ENCODE measurements at regions not wholly inside any gene's neighbourhood (a gene's known extent, or its start where the extent isn't known, plus 50 kb on each side); places are given as distances from the start of the nearest gene placed in this dataset. TPM values are rescaled to one million over a fixed set of nuclear protein-coding genes. Genes with fewer than 3 reads are reported as not detected.

DNA sequence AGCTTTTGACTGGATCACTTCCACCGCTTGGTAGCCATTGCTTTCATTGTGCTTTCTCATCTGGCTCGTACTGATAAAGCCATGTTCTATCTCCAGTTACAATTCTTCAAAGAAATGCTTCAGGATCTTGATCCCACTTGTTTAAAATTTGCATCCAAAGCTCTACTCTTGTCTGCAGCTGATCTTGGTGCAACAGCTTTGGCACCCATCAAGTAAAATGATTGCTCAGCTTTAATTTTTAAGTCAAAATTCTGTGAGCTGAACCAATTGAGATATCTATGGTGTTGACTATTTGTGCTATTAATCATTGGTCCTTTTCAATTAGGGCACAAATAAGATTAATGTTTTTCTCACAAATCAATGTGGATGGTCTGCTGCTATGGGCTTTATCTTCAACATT lies 54.8 kb upstream of the DUSP10 start:
- H3K4me1 ChIP-seq (ENCODE audit: control insufficient read depth, insufficient read depth, low read length): no peaks in the 10 kb centered on the region
- no peaks in the 10 kb centered on the region for H3K27me3 ChIP-seq (ENCODE audit: control insufficient read depth, insufficient read depth, low read length)
- no peak overlapping the region for H3K4me3 ChIP-seq (ENCODE audit: low read depth, low read length)
- H3K9me3 ChIP-seq (ENCODE audit: control insufficient read depth, insufficient read depth, low read length): no peaks in the 10 kb centered on the region
- 90% methylated on average over 2 of the region's 2 CpGs for WGBS (ENCODE audit: insufficient coverage)
- no peaks in the 10 kb centered on the region for H3K36me3 ChIP-seq (ENCODE audit: control insufficient read depth, insufficient read depth, low read length)
- DNase-seq (ENCODE audit: low read depth in 4 of 6, low spot score in 6 of 6): no peak
- no peak overlapping the region for H3K27ac ChIP-seq (ENCODE audit: low read depth, low read length)

GRCh38 chr1:221795380-221795779 lies 53.5 kb upstream of the DUSP10 start:
- Histone ChIP-seq H3K36me3 (ENCODE audit: control insufficient read depth, insufficient read depth, low read length) (no peaks in the 10 kb centered on the region), H3K27ac (ENCODE audit: low read depth, low read length) (no peak overlapping the region), H3K9me3 (ENCODE audit: control insufficient read depth, insufficient read depth, low read length) (no peaks in the 10 kb centered on the region), H3K4me3 (ENCODE audit: low read depth, low read length) (no peak overlapping the region), H3K27me3 (ENCODE audit: control insufficient read depth, insufficient read depth, low read length) (no peaks in the 10 kb centered on the region), H3K4me1 (ENCODE audit: control insufficient read depth, insufficient read depth, low read length) (no peaks in the 10 kb centered on the region)
- DNase-seq (ENCODE audit: low read depth in 4 of 6, low spot score in 6 of 6): no peak
- WGBS (ENCODE audit: insufficient coverage): 100% methylated on average over 1 of the region's 3 CpGs

DNA sequence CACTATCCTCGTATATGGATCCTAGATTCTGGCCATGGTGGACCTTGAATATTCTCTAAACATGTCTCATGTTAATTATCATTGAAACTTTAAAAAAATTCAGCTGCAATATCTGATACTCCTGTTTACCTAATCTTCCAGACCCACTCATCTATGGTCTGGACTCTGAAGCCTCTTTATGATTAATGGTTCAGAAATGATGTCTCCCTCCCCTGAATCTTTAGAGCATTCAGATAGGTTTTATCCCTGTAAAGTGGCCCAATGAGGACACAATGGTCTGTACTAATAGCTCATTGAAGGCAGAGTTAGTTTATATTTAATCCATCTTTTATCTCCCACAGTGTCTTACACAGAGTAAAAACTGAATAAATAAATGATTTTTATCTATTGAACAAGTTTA lies 53.0 kb upstream of the DUSP10 start:
- Histone ChIP-seq H3K4me1 (ENCODE audit: control insufficient read depth, insufficient read depth, low read length) (no peaks in the 10 kb centered on the region), H3K4me3 (ENCODE audit: low read depth, low read length) (no peak overlapping the region), H3K9me3 (ENCODE audit: control insufficient read depth, insufficient read depth, low read length) (no peaks in the 10 kb centered on the region), H3K27ac (ENCODE audit: low read depth, low read length) (no peak overlapping the region), H3K36me3 (ENCODE audit: control insufficient read depth, insufficient read depth, low read length) (no peaks in the 10 kb centered on the region), H3K27me3 (ENCODE audit: control insufficient read depth, insufficient read depth, low read length) (no peaks in the 10 kb centered on the region)
- 86% methylated on average over 1 of the region's 1 CpG for WGBS (ENCODE audit: insufficient coverage)
- DNase-seq (ENCODE audit: low read depth in 4 of 6, low spot score in 6 of 6): no peak

DNA sequence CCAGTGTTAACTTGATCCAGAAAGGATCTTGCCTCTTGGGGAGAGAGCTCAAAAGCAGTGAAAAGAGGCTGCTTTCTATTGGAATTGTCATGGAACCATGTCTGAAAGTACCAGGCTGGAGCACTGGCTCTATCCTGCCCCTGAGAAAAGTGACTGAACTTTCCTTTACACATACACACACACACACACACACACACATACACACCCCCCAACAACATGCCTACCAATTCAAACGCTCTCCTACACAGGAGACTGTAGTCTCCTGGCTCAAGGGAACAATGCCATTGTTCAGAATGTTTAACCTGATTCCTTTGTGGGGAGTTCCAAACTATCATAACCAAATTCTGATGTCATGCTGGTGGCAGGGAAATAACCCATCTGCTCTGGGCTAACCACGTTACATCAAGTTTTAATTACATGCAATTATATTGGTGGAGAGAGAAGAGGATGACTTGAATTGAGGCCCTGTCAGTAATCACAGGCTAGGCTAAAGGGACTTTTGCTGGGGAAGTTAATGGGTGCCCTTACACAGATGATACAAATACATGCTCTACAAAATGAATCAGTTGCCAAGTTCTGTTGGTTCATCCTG lies 52.3 kb upstream of the DUSP10 start:
- WGBS (ENCODE audit: insufficient coverage): 40% methylated on average over 1 of the region's 2 CpGs

GRCh38 chr1:221793439-221794078 lies 51.7 kb upstream of the DUSP10 start:
- DNase-seq (ENCODE audit: low read depth in 4 of 6, low spot score in 6 of 6): no peak
- Histone ChIP-seq H3K27me3 (ENCODE audit: control insufficient read depth, insufficient read depth, low read length) (no peaks in the 10 kb centered on the region), H3K4me3 (ENCODE audit: low read depth, low read length) (no peak overlapping the region), H3K9me3 (ENCODE audit: control insufficient read depth, insufficient read depth, low read length) (no peaks in the 10 kb centered on the region), H3K36me3 (ENCODE audit: control insufficient read depth, insufficient read depth, low read length) (no peaks in the 10 kb centered on the region), H3K4me1 (ENCODE audit: control insufficient read depth, insufficient read depth, low read length) (peaks cover 4% of the 10 kb centered on the region), H3K27ac (ENCODE audit: low read depth, low read length) (no peak overlapping the region)
- WGBS (ENCODE audit: insufficient coverage): 86% methylated on average over 3 of the region's 3 CpGs

More for the DNA sequence above, 52.3 kb upstream of the DUSP10 start:
- Histone ChIP-seq H3K9me3 (ENCODE audit: control insufficient read depth, insufficient read depth, low read length) (no peaks in the 10 kb centered on the region), H3K4me1 (ENCODE audit: control insufficient read depth, insufficient read depth, low read length) (no peaks in the 10 kb centered on the region), H3K27ac (ENCODE audit: low read depth, low read length) (no peak overlapping the region), H3K27me3 (ENCODE audit: control insufficient read depth, insufficient read depth, low read length) (no peaks in the 10 kb centered on the region), H3K36me3 (ENCODE audit: control insufficient read depth, insufficient read depth, low read length) (no peaks in the 10 kb centered on the region), H3K4me3 (ENCODE audit: low read depth, low read length) (no peak overlapping the region)
- DNase-seq (ENCODE audit: low read depth in 4 of 6, low spot score in 6 of 6): no peak

DNA sequence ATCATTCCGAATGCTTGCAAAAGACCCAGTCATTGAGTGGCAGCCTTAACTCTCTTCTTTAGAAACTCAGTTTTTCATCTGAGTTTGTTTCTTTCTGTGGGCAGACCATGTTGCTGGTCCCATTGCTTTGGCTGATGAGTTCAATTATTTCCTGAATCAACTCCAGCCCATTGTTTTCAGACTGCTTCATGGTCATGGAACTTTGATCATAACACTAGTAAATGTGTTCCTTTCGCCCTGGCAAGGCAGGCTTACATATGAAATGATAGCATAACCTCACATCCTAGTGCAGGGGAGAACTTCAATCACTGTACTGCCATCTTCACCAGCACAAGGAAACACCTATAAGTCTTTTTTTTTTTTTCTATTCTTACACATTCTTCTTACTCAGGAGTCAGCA lies 50.0 kb upstream of the DUSP10 start:
- H3K27me3 ChIP-seq (ENCODE audit: control insufficient read depth, insufficient read depth, low read length): no peaks in the 10 kb centered on the region
- no peak for DNase-seq (ENCODE audit: low read depth in 4 of 6, low spot score in 6 of 6)
- H3K9me3 ChIP-seq (ENCODE audit: control insufficient read depth, insufficient read depth, low read length): no peaks in the 10 kb centered on the region
- no CpG with 5 or more reads among the region's 2 CpGs for WGBS (ENCODE audit: insufficient coverage)
- no peak overlapping the region for H3K27ac ChIP-seq (ENCODE audit: low read depth, low read length)
- H3K36me3 ChIP-seq (ENCODE audit: control insufficient read depth, insufficient read depth, low read length): no peaks in the 10 kb centered on the region
- peaks cover 4% of the 10 kb centered on the region for H3K4me1 ChIP-seq (ENCODE audit: control insufficient read depth, insufficient read depth, low read length)
- no peak overlapping the region for H3K4me3 ChIP-seq (ENCODE audit: low read depth, low read length)

Small RNA genes in the stretch of these regions (small RNA-seq; reads per million reads assigned to genes)
- gene RNU6-403P (ENCODE audit: low replicate concordance): not detected

Measured in spinal cord (tissue), 10 donors.